Glutamatergic neuron (in vitro differentiated cells): ENCODE measurements at regions not wholly inside any gene's neighbourhood (a gene's known extent, or its start where the extent isn't known, plus 50 kb on each side); places are given as distances from the start of the nearest gene placed in this dataset.

ENCODE experiments used
- DNase-seq: peaks from one replicate; pipeline ENCODE4 v3.0.0; 2022
- H3K27ac Mint-ChIP-seq: one replicate; pipeline ENCODE4 v1.8.0; 2020; ENCODE audit warnings: mild to moderate bottlenecking, mixed read lengths, inconsistent platforms; ENCODE audit not compliant: unreplicated experiment
- H3K27me3 Mint-ChIP-seq: one replicate; pipeline ENCODE4 v1.8.0; 2020; ENCODE audit warnings: mild to moderate bottlenecking, moderate library complexity, mixed read lengths, inconsistent platforms; ENCODE audit not compliant: unreplicated experiment
- H3K36me3 Mint-ChIP-seq: one replicate; pipeline ENCODE4 v1.8.0; 2020; ENCODE audit warnings: mild to moderate bottlenecking, mixed read lengths, inconsistent platforms; ENCODE audit not compliant: unreplicated experiment
- H3K4me1 Mint-ChIP-seq: one replicate; pipeline ENCODE4 v1.8.0; 2020; ENCODE audit warnings: mild to moderate bottlenecking, low read depth, mixed read lengths, inconsistent platforms; ENCODE audit not compliant: unreplicated experiment
- H3K4me3 Mint-ChIP-seq: one replicate; pipeline ENCODE4 v1.8.0; 2020; ENCODE audit warnings: mild to moderate bottlenecking, mixed read lengths, inconsistent platforms; ENCODE audit not compliant: unreplicated experiment
- H3K9me3 Mint-ChIP-seq: one replicate; pipeline ENCODE4 v1.8.0; 2020; ENCODE audit warnings: mild to moderate bottlenecking, moderate library complexity, mixed read lengths, inconsistent platforms; ENCODE audit not compliant: unreplicated experiment
- TF ChIP-seq, protein P1 (sequence below): fragments of 200-600 bp; sonication (generic); IDR thresholded peaks from one replicate; pipeline ENCODE4 v1.5.0; 2021; ENCODE audit not compliant: partially characterized antibody, unreplicated experiment

GRCh38 chr10:22481106-22481505, 135.8 kb downstream of the SPAG6 start:
- Mint-ChIP-seq H3K27me3 (peaks cover 11% of the 10 kb centered on the region), H3K4me3 (no peak overlapping the region), H3K4me1 (peaks cover 18% of the 10 kb centered on the region), H3K27ac (no peak overlapping the region), H3K36me3 (no peaks in the 10 kb centered on the region), H3K9me3 (peaks cover 13% of the 10 kb centered on the region)
- TF ChIP-seq, protein P1, sequence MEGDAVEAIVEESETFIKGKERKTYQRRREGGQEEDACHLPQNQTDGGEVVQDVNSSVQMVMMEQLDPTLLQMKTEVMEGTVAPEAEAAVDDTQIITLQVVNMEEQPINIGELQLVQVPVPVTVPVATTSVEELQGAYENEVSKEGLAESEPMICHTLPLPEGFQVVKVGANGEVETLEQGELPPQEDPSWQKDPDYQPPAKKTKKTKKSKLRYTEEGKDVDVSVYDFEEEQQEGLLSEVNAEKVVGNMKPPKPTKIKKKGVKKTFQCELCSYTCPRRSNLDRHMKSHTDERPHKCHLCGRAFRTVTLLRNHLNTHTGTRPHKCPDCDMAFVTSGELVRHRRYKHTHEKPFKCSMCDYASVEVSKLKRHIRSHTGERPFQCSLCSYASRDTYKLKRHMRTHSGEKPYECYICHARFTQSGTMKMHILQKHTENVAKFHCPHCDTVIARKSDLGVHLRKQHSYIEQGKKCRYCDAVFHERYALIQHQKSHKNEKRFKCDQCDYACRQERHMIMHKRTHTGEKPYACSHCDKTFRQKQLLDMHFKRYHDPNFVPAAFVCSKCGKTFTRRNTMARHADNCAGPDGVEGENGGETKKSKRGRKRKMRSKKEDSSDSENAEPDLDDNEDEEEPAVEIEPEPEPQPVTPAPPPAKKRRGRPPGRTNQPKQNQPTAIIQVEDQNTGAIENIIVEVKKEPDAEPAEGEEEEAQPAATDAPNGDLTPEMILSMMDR = no peak
- no peak for DNase-seq

DNA sequence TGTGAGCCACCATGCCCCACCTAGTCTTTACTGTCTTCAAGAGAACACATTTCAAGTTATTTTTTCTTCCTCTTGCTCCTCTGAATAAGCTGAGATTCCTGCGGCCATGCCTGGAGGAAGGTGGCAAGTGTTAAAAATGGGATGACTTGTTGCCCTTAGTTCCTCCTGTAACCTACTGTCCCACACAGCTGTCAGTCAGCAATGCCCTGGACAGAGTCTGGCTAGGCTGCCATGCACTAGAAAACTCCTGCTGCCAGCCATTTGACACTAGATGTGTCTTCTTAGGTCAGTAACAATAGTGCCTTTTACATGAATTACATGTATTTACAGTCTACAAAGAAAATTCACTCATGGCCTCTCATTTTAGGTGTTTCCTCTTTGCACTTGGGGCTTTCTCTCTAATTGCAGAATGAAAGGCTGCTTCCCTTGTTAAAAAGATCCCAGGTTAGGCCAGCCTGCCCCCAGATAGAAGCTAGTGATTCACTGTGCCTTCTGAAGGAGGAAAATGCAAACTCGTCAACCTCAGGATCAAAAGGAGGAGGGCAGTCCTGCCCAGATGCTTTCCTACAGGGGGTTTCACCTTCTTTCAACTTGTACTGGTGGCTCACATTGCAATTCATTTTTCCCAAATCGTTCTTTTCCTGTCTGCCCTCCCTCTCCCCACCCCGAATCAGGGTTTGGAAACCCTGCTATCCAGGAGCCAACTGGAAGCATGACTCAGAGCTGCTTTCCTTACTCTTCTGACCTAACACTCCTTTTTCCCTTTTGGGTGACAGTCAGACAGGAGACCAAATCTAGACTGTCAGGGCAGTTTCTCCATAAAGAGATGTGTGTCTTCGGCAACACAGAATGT, 136.6 kb downstream of the SPAG6 start:
- H3K4me1 Mint-ChIP-seq = peaks cover 17% of the 10 kb centered on the region
- TF ChIP-seq, protein P1 = no peak
- H3K36me3 Mint-ChIP-seq = no peaks in the 10 kb centered on the region
- no peak overlapping the region for H3K27ac Mint-ChIP-seq
- H3K4me3 Mint-ChIP-seq = no peak overlapping the region
- peaks cover 11% of the 10 kb centered on the region for H3K9me3 Mint-ChIP-seq
- H3K27me3 Mint-ChIP-seq = peaks cover 9% of the 10 kb centered on the region
- DNase-seq = no peak

- peaks cover 10% of the 10 kb centered on the region for H3K9me3 Mint-ChIP-seq
- H3K27me3 Mint-ChIP-seq = peaks cover 7% of the 10 kb centered on the region
Measured at GRCh38 chr10:22483132-22483531, 137.8 kb downstream of the SPAG6 start.

More at GRCh38 chr10:22483132-22483531, 137.8 kb downstream of the SPAG6 start:
- H3K27ac Mint-ChIP-seq = no peak overlapping the region
- DNase-seq = no peak
- H3K4me1 Mint-ChIP-seq = peaks cover 15% of the 10 kb centered on the region
- TF ChIP-seq, protein P1 = no peak
- H3K4me3 Mint-ChIP-seq = no peak overlapping the region
- H3K36me3 Mint-ChIP-seq = no peaks in the 10 kb centered on the region
